ENCODE measurements at regions not wholly inside any gene's neighbourhood (a gene's known extent, or its start where the extent isn't known, plus 50 kb on each side); places are given as distances from the start of the nearest gene placed in this dataset.

GRCh38 chr11:13117344-13117743 is 108.2 kb downstream of the RASSF10 start:
- Histone ChIP-seq H3K9me3 (ENCODE audit: low read length) (no peaks in the 10 kb centered on the region), H3K4me1 (ENCODE audit: insufficient read depth, low read length) (peaks cover 50% of the 10 kb centered on the region), H2AFZ (ENCODE audit: low read length) (no peak overlapping the region), H3K27me3 (ENCODE audit: control insufficient read depth in 1 of 2, insufficient read depth in 2 of 2, low read length in 2 of 2) (no peaks in the 10 kb centered on the region), H3K4me2 (ENCODE audit: low read depth, low read length) (no peak overlapping the region), H4K20me1 (ENCODE audit: insufficient read depth, low read length) (no peaks in the 10 kb centered on the region), H3K36me3 (replicated peaks in 1 of 2; ENCODE audit: control insufficient read depth in 1 of 2, insufficient read depth in 2 of 2, low read length in 2 of 2) (no peaks in the 10 kb centered on the region), H3K79me2 (ENCODE audit: insufficient read depth, low read length) (no peaks in the 10 kb centered on the region), H3K27ac (ENCODE audit: extremely low read length, insufficient read depth, low read length) (no peak overlapping the region), H3K4me3 (replicated peaks in 1 of 3; ENCODE audit: insufficient read depth in 1 of 3, low read depth in 2 of 3, low read length in 3 of 3) (no peak overlapping the region), H3K9ac (ENCODE audit: insufficient read depth, low read depth, low read length) (no peak overlapping the region)
- ChIA-PET CTCF (ENCODE audit: low intra/inter-chr PET ratio, low total read pairs) (no interaction called here), POLR2A (interaction anchor here (1.3 kb wide), 1 partner anchor 20 kb away, joined by 3 read pairs; no protein-coding TSS in a partner anchor)
- 49% methylated on average over 4 of the region's 4 CpGs for WGBS (ENCODE audit: low lambda C conversion rate)
- DNase-seq (ENCODE audit: low spot score) (no peak), ATAC-seq (no peak), FAIRE-seq (no peak)
- intact Hi-C loops (cut with micrococcal nuclease; ENCODE audit: unreplicated experiment): no loop called here
- TF ChIP-seq PBX2 (CRISPR knock-in tag; IDR thresholded peaks at IDR 0.05): no peak
- no peak for TF ChIP-seq YEATS2 (CRISPR knock-in tag; IDR thresholded peaks at IDR 0.05; ENCODE audit: borderline replicate concordance)
- TF ChIP-seq, protein P1, sequence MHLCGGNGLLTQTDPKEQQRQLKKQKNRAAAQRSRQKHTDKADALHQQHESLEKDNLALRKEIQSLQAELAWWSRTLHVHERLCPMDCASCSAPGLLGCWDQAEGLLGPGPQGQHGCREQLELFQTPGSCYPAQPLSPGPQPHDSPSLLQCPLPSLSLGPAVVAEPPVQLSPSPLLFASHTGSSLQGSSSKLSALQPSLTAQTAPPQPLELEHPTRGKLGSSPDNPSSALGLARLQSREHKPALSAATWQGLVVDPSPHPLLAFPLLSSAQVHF (CRISPR knock-in tag; IDR thresholded peaks at IDR 0.05): no peak
- TF ChIP-seq JDP2 (CRISPR knock-in tag; IDR thresholded peaks at IDR 0.05; ENCODE audit: borderline replicate concordance): no peak
- no peak for TF ChIP-seq PHF8 (CRISPR knock-in tag; IDR thresholded peaks at IDR 0.05)
- TF ChIP-seq ZNF720 (CRISPR knock-in tag; IDR thresholded peaks at IDR 0.05): no peak
- TF ChIP-seq ZNF121 (CRISPR knock-in tag; IDR thresholded peaks at IDR 0.05): no peak
- no peak for TF ChIP-seq ZNF703 (CRISPR knock-in tag; IDR thresholded peaks at IDR 0.05; ENCODE audit: borderline replicate concordance)
- TF ChIP-seq PLSCR1 (CRISPR knock-in tag; IDR thresholded peaks at IDR 0.05; ENCODE audit: borderline replicate concordance): no peak
- no peak for TF ChIP-seq ZNF224 (CRISPR knock-in tag; IDR thresholded peaks at IDR 0.05)
- TF ChIP-seq ZSCAN25 (CRISPR knock-in tag; IDR thresholded peaks at IDR 0.05): no peak
- no peak for TF ChIP-seq ZNF441 (CRISPR knock-in tag; IDR thresholded peaks at IDR 0.05; ENCODE audit: borderline replicate concordance)
- no peak for TF ChIP-seq AHR (CRISPR knock-in tag; IDR thresholded peaks at IDR 0.05)
- no peak for TF ChIP-seq ZNF770 (CRISPR knock-in tag; IDR thresholded peaks at IDR 0.05)
- TF ChIP-seq ZNF746 (CRISPR knock-in tag; IDR thresholded peaks at IDR 0.05): no peak
- TF ChIP-seq SOX6 (IDR thresholded peaks at IDR 0.05): no peak
- no peak for TF ChIP-seq SOX6 (CRISPR knock-in tag; IDR thresholded peaks at IDR 0.05)
- no peak for TF ChIP-seq FOXO4 (CRISPR knock-in tag; conservative IDR thresholded peaks at IDR 0.05)
- TF ChIP-seq ZSCAN12 (CRISPR knock-in tag; IDR thresholded peaks at IDR 0.05): no peak
- in situ Hi-C loops (cut with HindIII; ENCODE audit: extremely low pct_ligation_motif_present, low pct_unique_long_range_greater_than_20kb): no loop called here
- no TSS peak for BruUV-seq (replicated peaks)

Measured in HepG2 (cell line).